Kidney (tissue), 13 donors: ENCODE measurements at regions not wholly inside any gene's neighbourhood (a gene's known extent, or its start where the extent isn't known, plus 50 kb on each side); places are given as distances from the start of the nearest gene placed in this dataset.
A peak's percentile ranks its signal among the peaks of the same experiment; 100 is the strongest.

Source experiments
- DNase-seq, 5 donors: peaks; one replicate each; pipeline ENCODE4 v3.0.0-alpha.2; 2013 to 2020
- FAIRE-seq: peaks from 2 replicates; lab custom pipeline; 2012; peaks lifted over from hg19 to GRCh38; lab: Jason Lieb, UNC
- H3K27ac ChIP-seq, 2 donors: one replicate each; pipeline ENCODE4 v1.7.0; 2013; ENCODE audit warnings: low read depth in 2 of 2, low read length in 2 of 2, inconsistent platforms in 1 of 2
- H3K27me3 ChIP-seq: one replicate; pipeline ENCODE4 v1.7.1; 2013; ENCODE audit warnings: low read length, inconsistent platforms; ENCODE audit not compliant: control insufficient read depth, insufficient read depth
- H3K36me3 ChIP-seq, 3 donors: one replicate each; pipeline versions ENCODE4 v1.7.0 to v1.7.1; 2013; ENCODE audit warnings: low read length in 3 of 3, control low read depth in 1 of 3, inconsistent platforms in 1 of 3; ENCODE audit not compliant: insufficient read depth in 3 of 3, control insufficient read depth in 2 of 3
- H3K4me1 ChIP-seq, 3 donors: one replicate each; pipeline versions ENCODE4 v1.7.0 to v1.7.1; 2013; ENCODE audit warnings: low read length in 3 of 3, inconsistent platforms in 1 of 3, low read depth in 1 of 3; ENCODE audit not compliant: control insufficient read depth in 2 of 3, insufficient read depth in 2 of 3
- H3K4me3 ChIP-seq, 3 donors: one replicate each; pipeline versions ENCODE4 v1.7.0 to v1.8.1; 2013; ENCODE audit warnings: low read length in 3 of 3, control low read depth in 1 of 3, inconsistent platforms in 1 of 3
- H3K9ac ChIP-seq, 3 donors: one replicate each; pipeline versions ENCODE4 v1.7.0 to v1.7.1; 2013; ENCODE audit warnings: low read length in 3 of 3, control low read depth in 1 of 3, inconsistent platforms in 1 of 3
- H3K9me3 ChIP-seq, 3 donors: one replicate each; pipeline versions ENCODE4 v1.7.0 to v1.7.1; 2013; ENCODE audit warnings: low read length in 3 of 3, control low read depth in 1 of 3, inconsistent platforms in 1 of 3; ENCODE audit not compliant: control insufficient read depth in 2 of 3, insufficient read depth in 1 of 3
- intact Hi-C: fragments of 100-400 bp; cut with DNase I; formaldehyde crosslinking; loops from one replicate; pipeline ENCODE4 v1.11.1; 2022
- TF ChIP-seq, protein P1 (sequence below): IDR thresholded peaks from 3 replicates; pipeline ENCODE4 v1.5.1; 2012; ENCODE audit warnings: mild to moderate bottlenecking, moderate library complexity, borderline replicate concordance; ENCODE audit not compliant: insufficient read depth; ENCODE audit errors: extremely low read depth
- donor health status: control.
- donor health status: control.
- donor health status: control.
- donor health status: control.
- donor health status: control.
- donor health status: DM: yes; HTN: yes; CAD: no.
- donor health status: Normal renal cell carcinoma (clear cell type).

- Histone ChIP-seq H3K4me1 (no peaks in the 10 kb centered on the region), H3K36me3 (no peaks in the 10 kb centered on the region), H3K27ac (no peak overlapping the region), H3K27me3 (no peaks in the 10 kb centered on the region), H3K9ac (no peak overlapping the region), H3K9me3 (peaks cover 0 to 2% (median 0%) of the 10 kb centered on the region in 3 donors), H3K4me3 (no peak overlapping the region)
- TF ChIP-seq, protein P1, sequence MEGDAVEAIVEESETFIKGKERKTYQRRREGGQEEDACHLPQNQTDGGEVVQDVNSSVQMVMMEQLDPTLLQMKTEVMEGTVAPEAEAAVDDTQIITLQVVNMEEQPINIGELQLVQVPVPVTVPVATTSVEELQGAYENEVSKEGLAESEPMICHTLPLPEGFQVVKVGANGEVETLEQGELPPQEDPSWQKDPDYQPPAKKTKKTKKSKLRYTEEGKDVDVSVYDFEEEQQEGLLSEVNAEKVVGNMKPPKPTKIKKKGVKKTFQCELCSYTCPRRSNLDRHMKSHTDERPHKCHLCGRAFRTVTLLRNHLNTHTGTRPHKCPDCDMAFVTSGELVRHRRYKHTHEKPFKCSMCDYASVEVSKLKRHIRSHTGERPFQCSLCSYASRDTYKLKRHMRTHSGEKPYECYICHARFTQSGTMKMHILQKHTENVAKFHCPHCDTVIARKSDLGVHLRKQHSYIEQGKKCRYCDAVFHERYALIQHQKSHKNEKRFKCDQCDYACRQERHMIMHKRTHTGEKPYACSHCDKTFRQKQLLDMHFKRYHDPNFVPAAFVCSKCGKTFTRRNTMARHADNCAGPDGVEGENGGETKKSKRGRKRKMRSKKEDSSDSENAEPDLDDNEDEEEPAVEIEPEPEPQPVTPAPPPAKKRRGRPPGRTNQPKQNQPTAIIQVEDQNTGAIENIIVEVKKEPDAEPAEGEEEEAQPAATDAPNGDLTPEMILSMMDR = no peak
- DNase-seq = no peak
- intact Hi-C loops = no loop called here
- no peak for FAIRE-seq
Measured at GRCh38 chr11:25777343-25777742, 554.6 kb upstream of the ANO3 start.

DNA sequence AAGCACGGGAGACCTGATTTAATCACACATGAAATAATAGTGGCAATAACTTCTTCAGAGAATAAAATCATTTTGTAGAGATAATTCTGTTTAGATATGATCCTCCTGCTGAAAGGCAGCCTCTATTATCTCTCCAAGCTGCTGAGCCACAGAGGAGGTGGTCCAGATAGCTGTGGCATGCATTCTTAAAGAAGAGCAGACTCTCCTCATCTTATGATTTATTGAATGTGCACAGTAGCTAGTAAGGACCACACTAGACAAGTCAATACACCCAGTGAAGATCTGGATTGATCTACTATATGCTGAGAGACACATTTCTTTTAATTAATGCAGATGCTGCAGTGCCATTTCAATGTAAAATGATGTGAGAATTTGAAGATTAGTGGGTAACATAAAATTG lies 552.9 kb upstream of the ANO3 start:
- Histone ChIP-seq H3K36me3 (no peaks in the 10 kb centered on the region), H3K27me3 (no peaks in the 10 kb centered on the region), H3K4me3 (no peak overlapping the region), H3K27ac (no peak overlapping the region), H3K9ac (no peak overlapping the region), H3K9me3 (peaks cover 0 to 4% (median 0%) of the 10 kb centered on the region in 3 donors), H3K4me1 (no peaks in the 10 kb centered on the region)
- intact Hi-C loops = no loop called here
- no peak for FAIRE-seq
- no peak for DNase-seq
- TF ChIP-seq, protein P1 = no peak

- Histone ChIP-seq H3K9ac (no peak overlapping the region), H3K9me3 (peaks cover 0 to 2% (median 0%) of the 10 kb centered on the region in 3 donors), H3K36me3 (no peaks in the 10 kb centered on the region), H3K4me3 (no peak overlapping the region), H3K27ac (no peak overlapping the region), H3K27me3 (no peaks in the 10 kb centered on the region), H3K4me1 (no peaks in the 10 kb centered on the region)
- intact Hi-C loops = no loop called here
- no peak for FAIRE-seq
- DNase-seq = peak in 2 of 5 donors; percentile 10 to 12
- TF ChIP-seq, protein P1 = no peak
Measured at GRCh38 chr11:25787416-25787815, 544.5 kb upstream of the ANO3 start.

DNA sequence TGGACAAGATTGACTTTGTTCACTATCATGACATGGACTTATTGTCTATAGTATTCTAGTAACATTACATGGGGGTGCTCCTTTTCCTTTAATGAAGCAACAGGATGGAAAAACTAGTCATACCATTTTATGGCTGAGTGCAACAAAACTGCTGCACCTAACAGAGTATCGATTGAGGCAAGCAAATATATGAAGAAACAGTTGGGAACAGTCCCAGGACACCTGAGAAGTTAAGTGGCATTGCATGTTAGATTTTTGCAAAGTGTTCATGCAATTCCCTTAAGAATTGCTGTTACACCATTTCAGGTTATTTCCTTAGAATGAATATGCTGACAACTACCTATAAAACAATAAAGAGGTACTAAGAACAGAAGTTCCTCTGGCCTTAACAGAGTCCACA lies 541.5 kb upstream of the ANO3 start:
- Histone ChIP-seq H3K27me3 (no peaks in the 10 kb centered on the region), H3K36me3 (no peaks in the 10 kb centered on the region), H3K9me3 (no peaks in the 10 kb centered on the region), H3K4me3 (no peak overlapping the region), H3K4me1 (no peaks in the 10 kb centered on the region), H3K9ac (no peak overlapping the region), H3K27ac (no peak overlapping the region)
- DNase-seq (no peak), FAIRE-seq (no peak)
- intact Hi-C loops = no loop called here
- TF ChIP-seq, protein P1 = no peak
